Umbilical cord (tissue), 1 donor: ENCODE measurements at regions not wholly inside any gene's neighbourhood (a gene's known extent, or its start where the extent isn't known, plus 50 kb on each side); places are given as distances from the start of the nearest gene placed in this dataset.
"Not testable (repeated sequence)": the region's sequence is repeated elsewhere in the genome, so short reads cannot be mapped to it uniquely, and the experiment has no call there.

Experiments used
- DNase-seq: peaks from one replicate; pipeline ENCODE4 v3.0.0-alpha.2; 2015; ENCODE audit warnings: low spot score

DNA sequence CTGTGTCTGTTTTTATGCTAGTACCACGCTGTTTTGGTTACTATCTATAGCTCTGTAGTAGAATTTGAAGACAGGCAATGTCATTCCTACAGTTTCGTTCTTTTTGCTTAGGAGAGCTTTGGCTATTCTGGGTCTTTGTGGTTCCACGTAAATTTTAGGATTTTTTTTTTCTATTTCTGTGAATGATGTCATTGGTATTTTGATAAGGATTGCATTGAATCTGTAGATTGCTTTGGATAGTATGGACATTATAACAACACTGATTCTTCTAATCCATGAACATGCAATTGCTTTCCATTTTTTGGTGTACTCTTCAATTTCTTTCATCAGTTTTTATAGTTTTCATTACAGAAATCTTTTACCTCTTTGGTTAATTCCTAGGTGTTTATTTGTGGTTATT is 345.2 kb downstream of the TMEM121 start:
- DNase-seq: no peak

DNA sequence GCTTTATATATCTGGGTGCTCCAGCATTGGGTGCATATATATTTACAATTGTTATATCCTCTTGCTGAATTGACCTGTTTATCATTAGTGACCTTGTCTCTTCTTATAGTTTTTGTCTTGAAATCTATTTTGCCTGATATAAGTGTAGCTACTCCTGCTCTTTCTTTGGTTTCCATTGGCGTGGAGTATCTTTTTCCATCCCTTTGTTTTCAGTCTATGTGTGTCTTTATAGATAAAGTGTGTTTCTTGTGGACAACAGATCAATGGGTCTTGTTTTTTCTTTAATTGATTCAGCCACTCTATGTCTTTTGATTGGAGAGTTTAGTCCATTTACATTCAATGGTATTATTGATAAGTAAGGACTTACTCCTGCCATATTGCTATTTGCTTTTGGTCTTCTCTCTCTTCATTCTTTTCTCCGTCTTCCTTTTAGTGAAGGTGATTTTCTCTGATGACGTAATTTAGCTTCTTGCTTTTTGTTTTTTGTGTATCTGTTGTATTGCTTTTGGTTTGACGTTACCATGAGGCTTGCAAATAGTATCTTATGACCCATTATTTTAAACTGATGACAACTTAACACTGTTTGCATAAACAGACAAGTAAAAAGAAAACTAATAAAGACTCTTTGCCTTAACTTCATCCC is 347.6 kb downstream of the TMEM121 start:
- DNase-seq: no peak

DNA sequence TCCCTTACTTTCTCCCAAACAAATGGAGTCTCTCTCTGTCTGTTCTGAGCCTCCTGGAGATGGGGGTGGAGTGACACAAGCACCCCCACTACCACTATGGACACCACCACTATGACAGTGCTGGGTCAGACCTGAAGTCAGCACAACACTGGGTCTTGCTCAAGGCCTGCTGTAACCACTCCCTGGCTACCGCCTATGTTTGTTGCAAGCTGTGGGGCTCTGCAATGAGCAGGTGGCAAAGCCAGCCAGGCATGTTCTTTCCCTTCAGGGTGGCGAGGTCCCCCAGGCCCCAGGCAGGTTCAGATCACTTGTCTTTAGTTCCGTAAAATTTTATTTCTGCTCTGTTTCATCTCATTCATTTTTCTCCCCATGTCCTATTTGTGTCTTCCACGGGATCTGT is 349.8 kb downstream of the TMEM121 start:
- DNase-seq: no peak

DNA sequence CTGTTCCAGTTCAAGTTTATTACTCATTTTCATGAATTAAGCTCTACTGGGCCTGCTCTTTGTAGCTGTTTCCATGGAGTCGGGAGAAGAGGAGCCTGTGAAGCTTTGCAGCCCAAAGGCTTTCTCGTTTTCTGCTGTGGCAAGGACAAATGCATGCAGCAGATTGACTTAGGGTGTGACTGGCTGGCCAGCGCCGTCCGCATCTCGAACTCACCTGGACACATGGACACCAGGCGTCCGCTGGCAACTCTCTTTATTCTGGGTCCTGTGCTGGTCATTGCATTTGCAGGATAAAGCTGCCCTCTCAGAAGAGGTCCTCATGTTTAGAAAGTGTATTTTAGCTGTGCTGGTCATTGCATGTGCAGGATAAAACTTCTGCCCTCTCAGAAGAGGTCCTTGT is 350.4 kb downstream of the TMEM121 start:
- no peak for DNase-seq

DNA sequence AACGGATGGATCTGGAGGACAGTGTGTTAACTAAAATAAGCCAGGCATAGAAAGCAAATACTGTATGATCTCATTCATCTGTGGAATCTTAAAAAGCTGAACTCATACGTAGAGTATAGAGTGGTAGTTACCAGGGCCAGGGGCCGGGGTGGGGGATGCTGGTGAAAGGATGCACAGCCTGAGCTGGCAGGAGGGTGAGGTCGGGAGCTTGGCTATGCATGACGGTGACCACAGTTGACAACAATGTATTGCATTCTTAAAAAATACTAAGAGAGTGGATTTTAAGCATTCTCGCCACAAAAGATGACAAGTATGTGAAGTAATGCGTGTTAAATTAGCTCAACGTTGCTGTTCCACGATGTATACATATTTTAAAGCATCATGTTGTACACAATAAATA is 351.3 kb downstream of the TMEM121 start:
- no peak for DNase-seq

DNA sequence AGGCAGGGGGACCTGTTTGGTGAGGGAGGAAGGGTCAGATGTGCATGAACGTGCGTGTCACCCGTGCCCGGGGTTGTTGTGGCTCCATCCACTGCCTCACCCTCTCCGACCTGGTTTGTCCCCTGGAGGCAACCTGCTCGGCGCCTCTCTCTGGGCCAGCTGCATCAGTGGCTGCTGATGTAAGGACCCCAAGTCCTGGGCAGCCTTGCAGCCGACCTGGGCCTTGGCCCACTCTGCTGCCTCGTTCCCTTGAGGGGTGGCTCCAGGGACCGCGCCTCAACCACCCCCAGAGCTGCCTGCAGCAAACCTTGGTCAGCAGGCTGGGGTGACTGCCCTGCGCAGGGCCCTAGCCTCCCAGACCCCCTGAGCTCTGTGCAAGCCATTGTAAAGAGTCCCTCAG is 351.7 kb downstream of the TMEM121 start:
- DNase-seq: no peak

DNA sequence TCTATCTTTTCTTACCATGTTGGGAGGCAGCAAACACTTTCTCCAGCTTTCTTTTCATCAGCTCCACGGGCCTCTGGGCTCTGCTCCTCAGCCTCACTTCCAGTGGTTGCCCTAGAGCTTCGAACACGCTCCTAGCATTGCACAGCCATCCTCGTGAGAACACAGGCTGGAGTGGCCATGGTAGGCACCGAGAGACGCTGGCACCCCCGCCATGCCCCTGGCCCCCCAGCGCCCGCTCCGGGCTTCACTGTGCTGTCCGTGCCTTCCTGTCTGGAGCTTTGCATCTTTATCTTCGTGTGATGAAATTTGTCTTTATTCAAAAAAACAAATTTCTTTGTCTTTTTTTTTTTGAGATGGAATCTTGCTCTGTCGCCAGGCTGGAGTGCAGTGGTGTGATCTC is 352.2 kb downstream of the TMEM121 start:
- DNase-seq: no peak

DNA sequence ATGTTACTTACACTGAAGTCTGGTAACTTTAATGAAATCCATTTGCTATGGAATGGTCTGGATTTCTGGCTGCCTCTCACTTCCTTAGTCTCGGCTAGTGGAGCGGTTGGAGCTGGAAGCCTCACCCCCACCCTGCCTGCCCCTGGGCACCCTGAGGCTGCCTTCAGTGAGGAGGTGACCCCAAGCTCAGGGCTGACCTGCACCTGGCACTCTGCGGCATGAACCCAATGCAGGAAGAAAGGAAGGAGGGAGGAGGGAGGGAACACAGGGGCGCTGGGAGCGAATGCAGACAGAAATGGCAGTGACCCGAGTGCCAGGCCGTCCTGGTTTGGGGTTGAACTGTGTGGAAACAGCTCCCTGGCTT is 353.1 kb downstream of the TMEM121 start:
- DNase-seq: no peak

DNA sequence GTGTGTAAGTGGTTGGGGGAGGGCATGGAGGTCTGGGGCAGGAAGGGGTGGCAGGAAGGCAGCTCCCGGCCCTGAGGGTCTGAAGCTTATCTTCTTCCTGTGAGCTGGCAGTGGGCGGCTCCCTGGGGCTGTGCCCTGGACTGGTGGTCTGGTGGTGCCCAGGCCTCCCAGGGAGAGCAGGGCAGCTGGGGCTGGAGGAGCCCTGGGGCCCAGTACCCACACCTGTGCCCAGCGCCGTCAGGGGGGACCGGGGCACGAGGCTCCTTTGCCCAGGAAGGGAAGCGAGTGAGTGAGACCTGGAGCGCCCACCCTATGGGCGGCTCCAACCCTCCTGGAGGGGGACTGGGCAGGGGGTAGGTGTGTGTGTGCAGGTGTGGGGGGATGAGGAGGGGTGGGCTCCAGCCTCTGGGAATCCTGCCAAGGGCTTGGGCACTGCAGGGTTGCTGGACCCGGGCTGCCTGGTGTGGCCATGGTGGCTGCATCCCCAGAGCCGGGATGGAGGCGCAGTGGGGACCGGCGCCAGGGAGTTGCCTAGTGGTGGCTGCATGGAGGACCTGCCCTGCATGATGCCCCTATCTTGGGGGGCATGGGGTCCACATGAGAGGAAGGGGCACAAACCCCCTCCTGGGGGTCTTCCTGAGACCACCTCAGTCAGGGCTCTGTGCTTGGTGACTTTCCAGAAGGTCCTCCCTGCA is 353.6 kb downstream of the TMEM121 start:
- no peak for DNase-seq

DNA sequence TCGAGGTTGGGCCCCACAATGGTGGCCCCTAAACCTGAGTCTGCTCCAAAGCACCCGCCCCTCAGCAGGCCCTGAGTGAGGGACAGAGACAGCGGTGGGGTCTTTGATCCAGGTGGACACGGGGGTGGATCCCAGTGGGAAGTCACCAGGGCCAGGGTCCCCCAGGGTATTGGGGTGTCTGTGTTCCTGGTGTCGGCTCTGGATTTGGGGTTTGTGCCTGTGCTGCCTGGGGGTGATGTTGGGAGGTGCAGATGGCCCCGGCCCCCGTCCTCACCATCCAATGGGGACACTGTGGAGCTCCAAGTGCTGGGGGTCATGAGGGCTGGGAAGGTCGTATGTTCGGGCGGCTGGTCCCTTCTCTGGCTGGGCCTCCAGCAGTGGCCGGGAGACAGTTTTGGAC is 354.2 kb downstream of the TMEM121 start:
- DNase-seq: no peak

DNA sequence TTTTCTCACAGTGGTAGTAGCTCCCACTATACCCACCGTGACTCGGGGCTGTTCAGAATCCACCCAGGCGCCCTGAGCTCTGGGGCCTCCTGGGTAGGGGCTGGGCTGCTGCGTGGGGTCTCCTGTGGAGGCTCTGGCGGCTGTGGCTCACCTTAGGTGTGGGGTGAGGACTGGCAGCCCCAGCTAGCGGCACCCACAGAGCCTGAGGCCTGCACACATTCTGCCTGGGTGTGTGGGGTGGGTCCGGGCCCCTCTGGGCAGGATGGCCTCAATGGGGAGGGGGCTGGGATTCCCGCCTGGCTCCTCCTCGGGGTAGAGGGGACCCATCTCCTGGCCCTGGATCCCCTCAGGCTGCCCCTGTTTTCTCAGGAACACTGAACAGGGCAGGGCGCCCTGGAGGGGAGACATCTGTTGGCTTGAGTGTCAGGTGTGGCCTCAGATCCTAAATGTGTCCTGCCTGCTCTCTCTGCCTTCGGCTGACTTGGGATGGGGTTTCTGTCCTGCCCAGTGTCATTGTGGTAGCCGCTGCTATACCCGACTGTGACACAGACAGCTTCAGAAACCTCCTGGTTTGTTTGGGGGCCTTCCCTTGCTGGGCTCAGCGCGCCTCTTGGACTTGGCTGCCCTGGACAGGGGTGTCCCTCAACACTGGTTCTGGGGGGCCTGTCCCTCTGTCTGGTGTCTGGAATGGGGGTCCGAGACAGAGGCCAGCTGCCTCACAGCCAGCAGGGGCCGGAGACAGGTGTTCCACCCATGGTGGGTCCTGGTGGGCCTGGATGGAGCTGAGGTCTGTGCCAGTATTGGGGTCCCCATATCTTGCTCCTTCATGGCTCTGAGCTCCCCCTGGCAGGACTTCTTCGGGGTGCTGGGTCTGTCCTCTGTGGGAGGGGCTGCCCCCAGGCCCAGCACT is 354.9 kb downstream of the TMEM121 start:
- no peak for DNase-seq

DNA sequence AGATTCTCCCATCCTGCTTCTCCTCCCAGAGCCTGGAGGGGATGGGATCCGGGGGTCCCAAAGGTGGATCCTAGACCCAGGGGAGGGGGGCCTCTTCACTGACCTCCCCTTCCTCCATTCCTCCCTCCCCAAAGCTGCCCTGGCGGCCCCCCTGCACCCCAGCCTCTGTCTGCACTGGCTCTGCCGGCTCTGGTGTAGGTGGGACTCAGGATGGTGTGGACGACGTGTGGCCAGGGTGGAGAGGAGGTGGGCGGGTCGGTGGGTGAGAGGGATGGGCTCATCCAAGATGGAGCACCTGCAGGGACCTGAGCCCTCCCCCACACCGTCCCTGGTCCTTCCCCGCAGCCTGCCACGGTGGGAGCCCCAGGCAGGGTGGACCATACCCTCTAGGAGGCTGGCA is 355.6 kb downstream of the TMEM121 start:
- not testable (repeated sequence) for DNase-seq

DNA sequence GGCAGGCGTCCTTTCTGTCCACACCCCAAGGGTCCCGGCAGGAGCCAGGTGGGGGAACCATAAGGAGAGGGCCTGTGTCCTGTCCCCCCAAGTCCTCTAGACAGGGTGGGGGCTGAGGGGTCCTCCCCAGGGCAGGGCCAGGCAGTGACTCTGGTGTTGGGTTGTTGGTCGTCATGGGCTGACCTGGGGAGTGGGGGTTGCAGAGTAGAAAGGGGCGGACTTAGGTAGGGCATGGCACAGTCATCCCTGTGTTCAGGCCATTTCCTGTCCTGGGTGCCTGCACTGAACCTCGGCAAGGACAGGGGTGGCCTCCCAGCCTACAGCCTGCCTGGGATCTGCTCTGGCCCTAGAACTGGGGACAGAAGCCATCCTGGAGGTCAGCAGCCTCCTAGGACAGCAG is 356.2 kb downstream of the TMEM121 start:
- DNase-seq: no peak

DNA sequence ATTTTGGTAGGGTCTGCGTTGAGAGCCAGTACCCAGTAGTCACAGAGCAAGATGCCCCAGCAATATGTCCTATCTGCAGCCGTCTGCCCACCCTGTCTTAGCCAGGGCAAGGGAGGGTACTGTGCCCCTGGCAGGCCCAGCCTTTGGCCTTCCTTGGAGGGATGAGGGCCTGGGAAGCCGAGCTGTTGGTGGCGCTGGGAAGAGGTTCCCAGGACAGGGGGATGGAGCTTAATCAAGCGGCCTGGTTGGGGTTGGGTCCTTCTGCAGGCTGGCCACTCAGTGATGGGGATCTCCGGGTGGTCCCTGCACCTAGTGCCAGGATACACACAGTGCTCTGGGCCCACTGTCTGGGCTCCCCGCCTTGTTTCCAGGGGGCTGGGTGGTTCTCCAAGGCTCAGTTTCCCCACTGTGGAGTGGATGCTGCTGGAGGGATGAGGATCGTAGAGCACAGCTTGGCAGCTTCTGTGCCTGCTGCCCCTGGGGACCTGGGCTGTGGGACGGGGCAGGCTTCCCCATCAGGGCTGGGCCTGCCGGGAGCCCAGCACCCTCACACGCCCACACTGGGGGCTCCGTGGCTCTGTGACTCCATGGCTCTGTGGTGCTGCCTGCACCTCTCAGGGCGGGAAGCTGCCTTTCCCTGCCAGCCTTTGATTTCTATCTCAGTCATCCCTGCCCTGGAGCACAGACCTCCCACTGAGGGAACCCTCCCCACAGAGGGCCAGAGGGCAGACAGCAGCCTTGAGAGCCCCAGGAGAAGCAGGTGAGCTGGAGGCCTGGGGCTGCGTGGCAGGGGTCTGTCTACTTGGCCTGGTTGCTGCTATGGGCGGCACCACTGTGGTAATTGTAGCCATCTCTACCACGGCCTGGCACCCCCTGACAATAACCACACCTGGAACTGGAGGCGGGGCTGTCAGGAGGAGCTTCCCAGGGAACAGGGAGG is 357.0 kb downstream of the TMEM121 start:
- DNase-seq: no peak

DNA sequence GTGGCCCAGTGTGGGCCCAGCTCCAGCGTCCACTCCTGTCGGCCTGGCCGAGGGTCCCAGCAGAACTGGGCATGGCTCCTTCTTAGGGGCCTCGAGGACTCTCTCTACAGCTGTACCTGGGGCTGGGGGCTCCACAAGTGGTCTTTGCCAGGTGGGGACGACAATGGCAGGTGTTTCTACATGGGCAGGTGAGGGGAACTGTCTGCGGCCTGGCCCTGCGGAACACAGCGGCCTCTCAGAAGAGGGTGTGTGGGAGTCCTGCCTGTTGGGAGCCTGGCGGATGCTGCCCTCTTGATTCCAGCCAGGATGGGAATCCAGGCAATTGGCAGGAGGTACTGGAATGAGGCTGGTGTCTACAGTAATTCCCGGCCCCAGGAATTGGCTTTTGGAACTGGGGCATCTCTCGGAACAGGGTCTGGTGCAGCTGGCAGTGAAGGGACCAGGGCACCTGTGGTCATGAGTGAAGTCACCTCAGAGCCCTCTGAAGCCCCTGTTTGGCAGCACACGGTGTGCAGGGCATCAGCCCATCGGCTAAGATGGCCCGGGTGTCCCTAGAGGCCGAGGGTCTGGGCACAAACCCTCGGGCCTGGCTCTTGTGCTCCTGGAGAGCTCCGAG is 357.9 kb downstream of the TMEM121 start:
- not testable (repeated sequence) for DNase-seq

DNA sequence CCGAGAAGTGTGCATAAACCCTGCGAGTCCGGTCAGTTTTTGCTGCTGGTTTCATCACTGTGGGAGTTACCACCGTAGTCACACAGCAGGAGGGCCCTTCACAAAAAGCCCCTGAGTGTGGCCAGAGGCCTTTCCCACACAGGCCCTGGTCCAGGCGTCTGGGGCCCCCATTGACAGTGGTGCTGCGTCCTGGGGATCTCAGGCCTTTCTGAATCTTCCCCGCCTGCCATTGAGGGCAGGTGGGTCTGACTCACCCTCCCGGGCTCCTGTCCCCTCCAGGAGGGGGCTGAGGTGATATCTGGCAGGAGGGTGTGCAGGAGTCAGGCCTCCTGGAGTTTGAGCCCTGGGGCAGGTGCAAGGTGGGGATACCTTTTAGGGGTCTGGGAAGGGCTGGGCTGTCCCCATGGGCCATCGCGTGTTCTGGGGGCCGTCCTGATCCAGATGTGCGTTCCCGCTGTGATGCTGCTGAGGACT is 358.5 kb downstream of the TMEM121 start:
- no peak for DNase-seq

DNA sequence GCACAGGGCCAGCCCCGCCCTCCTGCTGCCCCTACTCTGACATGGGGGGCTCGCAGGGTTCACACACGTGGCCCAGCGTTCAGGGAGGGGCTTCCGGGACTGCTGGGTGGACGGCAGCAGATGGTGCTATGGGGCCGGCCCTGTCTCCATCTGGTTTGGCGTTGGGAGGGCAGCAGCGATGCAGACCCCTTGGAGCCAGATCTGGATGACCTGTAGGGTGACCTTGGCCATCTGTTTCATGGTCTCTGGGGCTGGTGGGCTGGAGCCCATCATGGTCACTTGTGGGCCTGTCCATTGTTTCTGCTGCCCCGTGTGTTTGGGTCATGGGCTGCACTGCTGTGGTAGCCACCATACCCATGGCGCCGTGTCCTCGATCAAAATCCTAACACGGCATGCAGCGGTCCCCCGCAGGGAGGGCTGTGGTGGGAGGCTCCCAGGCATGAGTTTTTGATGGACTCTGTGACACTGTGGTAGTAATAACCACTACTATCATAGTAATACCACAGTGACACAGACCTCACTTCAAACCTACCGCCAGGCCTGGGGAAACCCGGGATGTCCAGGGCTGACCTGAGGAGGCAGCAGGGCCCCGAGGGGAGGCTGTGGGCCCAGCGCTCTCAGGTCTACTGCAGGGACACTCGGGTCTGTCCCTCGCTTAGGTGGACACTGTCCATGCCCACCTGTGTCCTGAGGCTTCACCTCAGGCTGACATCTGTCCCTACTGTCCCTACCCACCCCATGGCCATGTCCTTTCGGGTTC is 359.4 kb downstream of the TMEM121 start:
- no peak for DNase-seq

DNA sequence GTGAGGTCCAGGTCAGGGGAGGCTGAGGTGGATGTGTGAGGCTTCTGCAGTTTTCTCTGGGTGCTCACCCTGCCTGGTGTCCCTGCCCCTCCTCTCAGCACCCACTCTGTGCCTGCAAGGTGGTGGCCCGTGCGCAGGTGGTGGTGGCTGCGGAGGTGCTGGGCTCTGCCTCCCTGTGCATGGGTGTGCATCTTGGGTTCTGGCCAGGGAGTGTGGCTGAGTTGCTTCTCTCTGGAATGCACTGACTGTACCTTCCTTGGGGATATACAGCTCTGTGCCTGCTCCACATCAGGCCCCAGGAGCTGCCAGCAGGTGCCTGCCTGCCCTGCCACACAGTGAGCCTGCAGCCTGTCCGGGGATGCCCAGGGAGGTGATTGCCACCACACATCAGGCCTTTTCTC is 360.4 kb downstream of the TMEM121 start:
- not testable (repeated sequence) for DNase-seq

DNA sequence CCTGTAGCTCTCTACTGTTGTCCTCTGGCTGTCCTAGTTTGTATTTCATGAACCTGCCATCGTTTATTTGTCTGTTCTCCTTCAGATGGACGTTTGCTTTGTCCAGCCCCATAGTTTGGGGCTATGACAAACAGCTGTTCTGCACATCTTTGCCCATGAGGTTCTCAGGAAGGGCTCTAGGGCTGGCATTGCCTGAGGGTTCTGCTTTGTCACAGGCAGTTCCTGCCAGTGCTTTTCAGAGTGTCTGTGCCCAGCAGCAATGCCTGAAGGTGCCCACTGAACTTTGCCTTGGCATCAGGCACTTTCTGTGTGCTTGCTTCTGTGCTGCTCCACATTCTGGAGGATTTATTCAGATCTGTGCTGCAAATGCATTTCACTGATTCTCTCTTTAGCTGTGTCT is 361.3 kb downstream of the TMEM121 start:
- DNase-seq: no peak

DNA sequence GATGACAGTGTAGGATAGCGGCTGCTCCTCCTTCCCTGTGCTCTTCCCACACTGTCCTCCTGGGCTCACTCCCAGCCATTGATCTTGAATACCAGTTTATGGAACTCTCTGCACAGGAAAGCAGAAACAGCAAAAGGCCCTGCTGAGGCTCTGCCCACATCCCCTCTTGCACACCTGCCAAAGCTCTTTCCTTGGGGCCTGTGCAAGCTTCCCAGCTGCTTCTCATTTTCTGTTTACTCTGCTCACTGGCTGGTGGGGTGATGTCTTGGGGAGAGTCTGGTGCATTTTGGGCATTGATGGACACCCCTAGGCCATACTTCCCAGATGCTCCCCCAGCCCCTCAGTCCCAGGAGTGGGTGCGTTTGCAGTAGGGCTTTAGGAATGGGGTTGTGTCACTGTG is 361.8 kb downstream of the TMEM121 start:
- no peak for DNase-seq
